ENCODE measurements at regions not wholly inside any gene's neighbourhood (a gene's known extent, or its start where the extent isn't known, plus 50 kb on each side); places are given as distances from the start of the nearest gene placed in this dataset.

DNA sequence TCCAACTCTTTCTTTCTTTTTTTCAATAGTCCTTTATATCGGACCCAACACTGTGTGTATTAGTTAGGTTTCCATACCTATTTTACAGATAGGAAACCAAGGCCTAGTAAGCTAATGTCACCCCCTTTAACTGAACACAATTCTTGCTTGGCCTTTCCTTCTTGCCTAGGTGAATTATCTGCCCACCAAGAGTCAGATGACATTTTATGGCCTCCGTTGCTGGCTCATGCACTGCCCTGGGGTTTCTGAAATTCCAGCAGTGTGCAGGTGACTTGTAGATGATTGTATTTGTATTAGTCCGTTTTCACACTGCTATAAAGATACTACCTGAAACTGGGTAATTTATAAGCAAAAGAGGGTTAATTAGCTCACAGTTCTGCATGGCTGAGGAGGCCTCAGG, 293.8 kb downstream of the GAS1 start:
- TF ChIP-seq, protein P1, sequence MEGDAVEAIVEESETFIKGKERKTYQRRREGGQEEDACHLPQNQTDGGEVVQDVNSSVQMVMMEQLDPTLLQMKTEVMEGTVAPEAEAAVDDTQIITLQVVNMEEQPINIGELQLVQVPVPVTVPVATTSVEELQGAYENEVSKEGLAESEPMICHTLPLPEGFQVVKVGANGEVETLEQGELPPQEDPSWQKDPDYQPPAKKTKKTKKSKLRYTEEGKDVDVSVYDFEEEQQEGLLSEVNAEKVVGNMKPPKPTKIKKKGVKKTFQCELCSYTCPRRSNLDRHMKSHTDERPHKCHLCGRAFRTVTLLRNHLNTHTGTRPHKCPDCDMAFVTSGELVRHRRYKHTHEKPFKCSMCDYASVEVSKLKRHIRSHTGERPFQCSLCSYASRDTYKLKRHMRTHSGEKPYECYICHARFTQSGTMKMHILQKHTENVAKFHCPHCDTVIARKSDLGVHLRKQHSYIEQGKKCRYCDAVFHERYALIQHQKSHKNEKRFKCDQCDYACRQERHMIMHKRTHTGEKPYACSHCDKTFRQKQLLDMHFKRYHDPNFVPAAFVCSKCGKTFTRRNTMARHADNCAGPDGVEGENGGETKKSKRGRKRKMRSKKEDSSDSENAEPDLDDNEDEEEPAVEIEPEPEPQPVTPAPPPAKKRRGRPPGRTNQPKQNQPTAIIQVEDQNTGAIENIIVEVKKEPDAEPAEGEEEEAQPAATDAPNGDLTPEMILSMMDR (IDR thresholded peaks at IDR 0.05; ENCODE audit: low read depth, low read length), result no peak
- Histone ChIP-seq H3K4me1 (no peaks in the 10 kb centered on the region), H3K9me3 (no peaks in the 10 kb centered on the region), H3K27me3 (no peaks in the 10 kb centered on the region), H3K4me3 (ENCODE audit: low read depth, low read length) (no peak overlapping the region), H3K36me3 (no peaks in the 10 kb centered on the region)
- no peak for DNase-seq

DNA sequence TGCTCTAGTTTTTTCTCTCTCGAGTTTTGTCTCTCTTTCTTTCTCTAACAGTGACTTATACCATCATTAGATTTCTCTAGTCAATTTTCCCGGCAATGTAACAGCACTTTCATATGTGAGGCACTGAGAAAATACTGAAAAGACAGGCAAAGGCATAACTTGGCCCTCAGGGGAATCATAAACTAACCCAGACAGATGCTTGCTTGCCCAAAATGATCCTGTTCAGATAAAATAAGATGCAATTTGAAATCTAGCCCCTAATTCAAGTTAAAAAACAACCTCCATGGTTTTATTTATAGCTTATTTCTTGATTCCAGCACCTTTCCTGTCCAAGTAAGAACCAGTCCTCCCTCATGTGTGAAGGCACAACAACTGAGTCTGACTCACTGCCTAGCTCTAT, 294.6 kb downstream of the GAS1 start:
- H3K27me3 ChIP-seq, result no peaks in the 10 kb centered on the region
- H3K4me3 ChIP-seq (ENCODE audit: low read depth, low read length), result no peak overlapping the region
- DNase-seq, result no peak
- TF ChIP-seq, protein P1 (IDR thresholded peaks at IDR 0.05; ENCODE audit: low read depth, low read length), result no peak
- H3K9me3 ChIP-seq, result no peaks in the 10 kb centered on the region
- no peaks in the 10 kb centered on the region for H3K36me3 ChIP-seq
- H3K4me1 ChIP-seq, result no peaks in the 10 kb centered on the region

DNA sequence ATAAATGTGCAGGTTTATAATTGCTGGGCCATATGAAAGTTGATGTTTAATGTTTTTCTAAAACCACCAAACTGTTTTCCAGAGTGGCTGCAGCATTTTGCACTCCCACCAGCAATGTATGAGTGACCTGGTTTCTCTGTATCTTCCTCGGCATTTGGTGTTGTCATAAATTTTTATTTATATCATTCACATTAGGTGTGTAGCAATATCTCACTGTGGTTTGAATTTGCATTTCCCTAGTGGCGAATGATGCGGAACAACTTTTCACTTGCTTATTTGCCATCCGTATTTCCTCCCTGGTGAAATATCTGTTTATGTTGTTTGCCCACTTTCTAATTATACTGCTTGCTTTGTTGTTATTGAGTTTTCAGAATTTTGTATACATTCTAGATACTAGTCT, 295.7 kb upstream of the TUT7 start:
- H3K27me3 ChIP-seq, result no peaks in the 10 kb centered on the region
- H3K4me1 ChIP-seq, result no peaks in the 10 kb centered on the region
- no peaks in the 10 kb centered on the region for H3K36me3 ChIP-seq
- H3K4me3 ChIP-seq (ENCODE audit: low read depth, low read length), result no peak overlapping the region
- no peaks in the 10 kb centered on the region for H3K9me3 ChIP-seq
- no peak for DNase-seq
- TF ChIP-seq, protein P1 (IDR thresholded peaks at IDR 0.05; ENCODE audit: low read depth, low read length), result no peak

DNA sequence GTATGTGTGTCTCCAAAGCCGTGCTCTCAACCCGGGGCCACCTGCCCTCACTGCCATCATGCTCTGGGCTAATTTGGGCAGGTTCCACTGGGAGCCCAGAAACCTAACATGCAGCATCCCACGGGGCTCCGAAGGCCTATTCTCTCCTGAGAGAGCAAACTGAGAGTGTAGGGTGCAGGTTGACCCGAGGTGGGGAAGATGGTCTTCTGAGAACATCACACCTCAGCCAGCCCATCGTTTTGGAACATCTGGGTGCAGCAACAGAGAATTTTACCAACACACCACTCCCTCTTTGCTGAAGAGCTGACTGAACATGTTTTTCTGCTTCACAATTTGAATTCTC, 294.6 kb upstream of the TUT7 start:
- H3K4me1 ChIP-seq, result no peaks in the 10 kb centered on the region
- H3K9me3 ChIP-seq, result no peaks in the 10 kb centered on the region
- TF ChIP-seq, protein P1 (IDR thresholded peaks at IDR 0.05; ENCODE audit: low read depth, low read length), result no peak
- H3K4me3 ChIP-seq (ENCODE audit: low read depth, low read length), result no peak overlapping the region
- H3K36me3 ChIP-seq, result no peaks in the 10 kb centered on the region
- no peaks in the 10 kb centered on the region for H3K27me3 ChIP-seq
- no peak for DNase-seq

DNA sequence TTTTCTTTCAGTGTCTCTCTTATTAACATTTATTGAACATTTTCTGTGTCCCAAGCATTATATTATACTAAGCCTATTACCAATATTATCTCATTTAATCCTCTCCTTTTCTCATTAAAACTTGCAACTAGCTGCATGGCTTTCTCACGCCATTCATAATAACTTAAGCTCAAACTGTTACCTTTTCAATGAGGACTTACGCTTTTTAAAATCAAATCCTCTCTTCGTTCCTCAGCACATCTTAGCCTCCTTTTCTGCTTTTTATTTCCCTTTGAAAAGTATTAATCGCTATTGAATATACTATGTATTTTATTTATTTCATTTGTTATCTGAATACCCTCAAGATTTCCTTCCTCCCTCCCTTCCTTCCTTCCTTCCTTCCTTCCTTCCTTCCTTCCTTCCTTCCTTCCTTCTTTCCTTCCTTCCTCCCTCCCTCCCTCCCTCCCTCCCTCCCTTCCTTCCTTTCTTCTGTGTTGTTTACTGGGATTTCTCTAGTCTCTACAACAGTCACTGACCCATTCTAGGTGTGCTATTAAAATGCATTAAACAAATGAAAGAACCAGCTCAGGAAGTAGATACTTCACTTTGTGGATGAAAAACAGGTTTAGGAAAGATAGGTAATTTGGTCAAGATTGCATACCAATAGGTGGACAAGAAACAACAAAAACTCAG, 294.1 kb upstream of the TUT7 start:
- Histone ChIP-seq H3K9me3 (no peaks in the 10 kb centered on the region), H3K36me3 (no peaks in the 10 kb centered on the region), H3K4me3 (ENCODE audit: low read depth, low read length) (no peak overlapping the region), H3K4me1 (no peaks in the 10 kb centered on the region), H3K27me3 (no peaks in the 10 kb centered on the region)
- no peak for DNase-seq
- TF ChIP-seq, protein P1 (IDR thresholded peaks at IDR 0.05; ENCODE audit: low read depth, low read length), result no peak

DNA sequence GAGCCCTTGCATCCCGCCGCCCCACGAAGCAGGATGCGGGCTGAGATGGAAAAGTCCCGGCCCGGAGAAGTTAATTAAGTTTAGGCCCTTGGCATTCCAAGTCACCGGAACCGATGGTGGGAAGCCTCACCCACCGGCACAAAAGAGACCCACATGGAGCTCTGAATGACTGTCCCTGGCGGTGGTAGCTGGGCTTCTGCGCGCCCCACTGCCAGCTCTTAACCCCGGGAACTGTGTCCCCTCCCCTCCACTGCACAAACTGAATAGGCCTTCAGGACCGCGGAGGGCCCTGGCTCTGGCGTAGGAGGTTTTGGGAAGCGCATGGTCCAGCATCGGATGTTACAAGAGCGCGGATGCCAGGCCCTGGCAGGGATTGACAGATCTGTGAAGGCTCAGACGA, 291.1 kb upstream of the TUT7 start:
- TF ChIP-seq, protein P1 (IDR thresholded peaks at IDR 0.05; ENCODE audit: low read depth, low read length), result no peak
- H3K4me1 ChIP-seq, result no peaks in the 10 kb centered on the region
- H3K4me3 ChIP-seq (ENCODE audit: low read depth, low read length), result no peak overlapping the region
- no peaks in the 10 kb centered on the region for H3K36me3 ChIP-seq
- no peaks in the 10 kb centered on the region for H3K27me3 ChIP-seq
- H3K9me3 ChIP-seq, result no peaks in the 10 kb centered on the region
- no peak for DNase-seq
